ENCODE measurements at regions not wholly inside any gene's neighbourhood (a gene's known extent, or its start where the extent isn't known, plus 50 kb on each side); places are given as distances from the start of the nearest gene placed in this dataset.
"Not testable (repeated sequence)": the region's sequence is repeated elsewhere in the genome, so short reads cannot be mapped to it uniquely, and the experiment has no call there.

GRCh38 chr6:166790808-166791207, 163.8 kb upstream of the RPS6KA2 start:
- not testable (repeated sequence) for TF ChIP-seq CTCF (IDR thresholded peaks at IDR 0.05; ENCODE audit: low read length); EZH2 (IDR thresholded peaks at IDR 0.05; ENCODE audit: borderline replicate concordance, low read length)

Data from OCI-LY1 (cell line).